IMR-90 (cell line): ENCODE measurements at regions not wholly inside any gene's neighbourhood (a gene's known extent, or its start where the extent isn't known, plus 50 kb on each side); places are given as distances from the start of the nearest gene placed in this dataset.

Experiments
- ATAC-seq: fragments of 200-7000 bp; cut with Tn5 transposase; 2 replicates; pipeline ENCODE4 v1.9.1; 2020; ENCODE audit warnings: low read depth, mild to moderate bottlenecking, moderate library complexity
- BruUV-seq: library from RNA; stranded (reverse); fragments of 400-500 nt; replicated peaks from 2 replicates; lab custom pipeline; 2021; lab: Mats Ljungman, UMichigan
- CTCF ChIA-PET: fragments of 300-600 bp; formaldehyde crosslinking; extraction: SDS; loops from one replicate; lab custom pipeline; 2021; ENCODE audit warnings: antibody characterized with exemption; lab: Yijun Ruan, JAX
- POLR2A ChIA-PET: fragments of 300-600 bp; sonication (Branson Sonifier 250); formaldehyde crosslinking; loops from one replicate; lab custom pipeline; 2022; ENCODE audit warnings: antibody characterized with exemption; ENCODE audit not compliant: unreplicated experiment; lab: Charles Lee
- DNase-seq: peaks from one replicate; pipeline ENCODE4 v3.0.0; 2013
- H2AFZ ChIP-seq: replicated peaks from 2 replicates; pipeline ENCODE3; 2013; ENCODE audit warnings: low read length, mild to moderate bottlenecking; ENCODE audit not compliant: poor library complexity
- H2AK5ac ChIP-seq: 2 replicates; pipeline ENCODE4 v1.6.1; 2013; ENCODE audit warnings: low read depth, low read length, inconsistent platforms
- H2AK9ac ChIP-seq: replicated peaks from 2 replicates; pipeline ENCODE3; 2013; ENCODE audit warnings: mild to moderate bottlenecking, low read depth, low read length, moderate library complexity; ENCODE audit not compliant: poor library complexity
- H2BK120ac ChIP-seq: 2 replicates; pipeline ENCODE4 v1.6.1; 2013; ENCODE audit warnings: low read depth, low read length, inconsistent platforms
- H2BK15ac ChIP-seq: 3 replicates; pipeline ENCODE4 v1.6.1; 2013; ENCODE audit warnings: low read depth, low read length, inconsistent platforms
- H2BK20ac ChIP-seq: 2 replicates; pipeline ENCODE4 v1.6.1; 2013; ENCODE audit warnings: low read depth, mild to moderate bottlenecking, inconsistent platforms, low read length, moderate library complexity
- H2BK5ac ChIP-seq: 2 replicates; pipeline ENCODE4 v1.6.1; 2013; ENCODE audit warnings: mild to moderate bottlenecking, low read depth, low read length, inconsistent platforms; ENCODE audit not compliant: poor library complexity, severe bottlenecking
- H3K14ac ChIP-seq: replicated peaks from 2 replicates; pipeline ENCODE4 v1.6.1; 2013; ENCODE audit warnings: low read depth, low read length, inconsistent platforms
- H3K18ac ChIP-seq: 2 replicates; pipeline ENCODE4 v1.6.1; 2013; ENCODE audit warnings: low read depth, low read length, control low read depth
- H3K23ac ChIP-seq: 2 replicates; pipeline ENCODE4 v1.6.1; 2013; ENCODE audit warnings: low read depth, low read length, inconsistent platforms
- H3K27ac ChIP-seq: 2 replicates; pipeline ENCODE4 v1.5.1; 2013; ENCODE audit warnings: mild to moderate bottlenecking, control low read depth, low read length; ENCODE audit not compliant: insufficient read depth
- H3K27me3 ChIP-seq: 2 replicates; pipeline ENCODE4 v1.6.1; 2013; ENCODE audit warnings: low read length; ENCODE audit not compliant: control insufficient read depth, insufficient read depth
- H3K36me3 ChIP-seq: 2 replicates; pipeline ENCODE4 v1.6.1; 2013; ENCODE audit warnings: low read length, mixed read lengths; ENCODE audit not compliant: control insufficient read depth, insufficient read depth
- H3K4ac ChIP-seq: 2 replicates; pipeline ENCODE4 v1.6.1; 2013; ENCODE audit warnings: low read depth, low read length, inconsistent platforms
- H3K4me1 ChIP-seq: 2 replicates; pipeline ENCODE4 v1.6.1; 2013; ENCODE audit warnings: low read length, mixed read lengths; ENCODE audit not compliant: control insufficient read depth, insufficient read depth
- H3K4me2 ChIP-seq: 2 replicates; pipeline ENCODE4 v1.6.1; 2013; ENCODE audit warnings: low read depth, mild to moderate bottlenecking, control low read depth, low read length, moderate library complexity
- H3K4me3 ChIP-seq: 2 replicates; pipeline ENCODE4 v1.5.1; 2013; ENCODE audit warnings: low read depth, mild to moderate bottlenecking, control low read depth, low read length, moderate library complexity; ENCODE audit not compliant: insufficient read depth
- H3K56ac ChIP-seq: 2 replicates; pipeline ENCODE4 v1.6.1; 2013; ENCODE audit warnings: low read length, inconsistent platforms; ENCODE audit not compliant: insufficient read depth; ENCODE audit errors: extremely low read depth
- H3K79me1 ChIP-seq, 2 experiments: 2 replicates each; pipeline ENCODE4 v1.6.1; 2013; ENCODE audit warnings: low read length in 2 of 2, inconsistent platforms in 1 of 2, low read depth in 1 of 2
- H3K9ac ChIP-seq: 2 replicates; pipeline ENCODE4 v1.6.1; 2013; ENCODE audit warnings: low read depth, low read length, control low read depth
- H3K9me1 ChIP-seq: 2 replicates; pipeline ENCODE4 v1.6.1; 2013; ENCODE audit warnings: low read length, inconsistent platforms; ENCODE audit not compliant: insufficient read depth
- H3K9me3 ChIP-seq: 2 replicates; pipeline ENCODE4 v1.6.1; 2013; ENCODE audit warnings: low read length; ENCODE audit not compliant: control insufficient read depth, insufficient read depth
- H4K20me1 ChIP-seq: 2 replicates; pipeline ENCODE4 v1.6.1; 2013; ENCODE audit warnings: low read length, inconsistent platforms; ENCODE audit not compliant: insufficient read depth
- H4K5ac ChIP-seq: 2 replicates; pipeline ENCODE4 v1.6.1; 2013; ENCODE audit warnings: mild to moderate bottlenecking, low read depth, low read length, control low read depth
- H4K8ac ChIP-seq, 2 experiments: 2 replicates each; pipeline ENCODE4 v1.6.1; 2013; ENCODE audit warnings: low read depth in 2 of 2, low read length in 2 of 2, control low read depth in 1 of 2, inconsistent platforms in 1 of 2
- H4K91ac ChIP-seq: 2 replicates; pipeline ENCODE4 v1.6.1; 2013; ENCODE audit warnings: low read depth, low read length, inconsistent platforms; ENCODE audit not compliant: insufficient read depth
- BHLHE40 ChIP-seq: fragments of 150-350 bp; IDR thresholded peaks from 2 replicates; pipeline ENCODE4 v1.6.1; 2016; ENCODE audit warnings: mild to moderate bottlenecking, low read depth, low read length
- CEBPB ChIP-seq: IDR thresholded peaks from 2 replicates; pipeline ENCODE4 v1.6.1; 2012; ENCODE audit warnings: low read depth, low read length, improper control_type of control experiment
- CHD1 ChIP-seq: IDR thresholded peaks from 2 replicates; pipeline ENCODE4 v1.6.1; 2012; ENCODE audit warnings: low read depth, low read length, improper control_type of control experiment
- CTCF ChIP-seq: conservative IDR thresholded peaks from 2 replicates; pipeline ENCODE4 v1.5.1; 2012; ENCODE audit warnings: mild to moderate bottlenecking, low read depth, low read length, improper control_type of control experiment
- FOS ChIP-seq: fragments of 150-350 bp; IDR thresholded peaks from 2 replicates; pipeline ENCODE4 v1.6.1; 2016; ENCODE audit warnings: low read depth, low read length
- MAFK ChIP-seq: IDR thresholded peaks from 2 replicates; pipeline ENCODE4 v1.6.1; 2012; ENCODE audit warnings: low read depth, low read length, improper control_type of control experiment
- MAZ ChIP-seq: IDR thresholded peaks from 2 replicates; pipeline ENCODE4 v1.6.1; 2012; ENCODE audit warnings: low read depth, mild to moderate bottlenecking, low read length, improper control_type of control experiment, moderate library complexity, borderline replicate concordance
- MXI1 ChIP-seq: IDR thresholded peaks from 2 replicates; pipeline ENCODE4 v1.6.1; 2012; ENCODE audit warnings: low read depth, mild to moderate bottlenecking, low read length, moderate library complexity, borderline replicate concordance
- NFE2L2 ChIP-seq: fragments of 150-350 bp; IDR thresholded peaks from 2 replicates; pipeline ENCODE4 v1.6.1; 2016; ENCODE audit warnings: low read depth, mild to moderate bottlenecking, low read length
- POLR2A ChIP-seq: IDR thresholded peaks from 2 replicates; pipeline ENCODE4 v1.6.1; 2012; ENCODE audit warnings: mild to moderate bottlenecking, low read depth, low read length
- RAD21 ChIP-seq: IDR thresholded peaks from 2 replicates; pipeline ENCODE4 v1.6.1; 2012; ENCODE audit warnings: low read length, improper control_type of control experiment
- RCOR1 ChIP-seq: IDR thresholded peaks from 2 replicates; pipeline ENCODE4 v1.6.1; 2012; ENCODE audit warnings: mild to moderate bottlenecking, low read length, improper control_type of control experiment; ENCODE audit not compliant: insufficient replicate concordance
- RFX5 ChIP-seq: IDR thresholded peaks from 2 replicates; pipeline ENCODE4 v1.8.0; 2012; ENCODE audit warnings: low read depth, mild to moderate bottlenecking, low read length, moderate library complexity
- SMC3 ChIP-seq: fragments of 150-350 bp; IDR thresholded peaks from 2 replicates; pipeline ENCODE4 v1.6.1; 2016; ENCODE audit warnings: low read depth, mild to moderate bottlenecking, antibody characterized with exemption, low read length, moderate library complexity
- USF2 ChIP-seq: fragments of 150-350 bp; IDR thresholded peaks from 2 replicates; pipeline ENCODE4 v1.6.1; 2017; ENCODE audit warnings: mild to moderate bottlenecking, antibody characterized with exemption, low read length, low read depth
- WGBS, 2 experiments: methylation state at CpG; one replicate each; pipeline versions ENCODE4 v1.1.5 to v1.1.7; 2013; ENCODE audit warnings: missing lambda C conversion rate in 2 of 2; ENCODE audit not compliant: insufficient read length in 1 of 2; ENCODE audit errors: extremely low coverage in 2 of 2; 5-methylcytosine and 5-hydroxymethylcytosine counted together
- dilution Hi-C: fragments of 300-500 bp; cut with HindIII; formaldehyde crosslinking; loops from one replicate; pipeline ENCODE4 v1.14.3; 2018; ENCODE audit warnings: low sequenced_read_pairs; ENCODE audit not compliant: unreplicated experiment
- in situ Hi-C: fragments of 300-500 bp; cut with MboI; formaldehyde crosslinking; loops from 3 replicates; pipeline ENCODE4 v1.14.3; 2019; ENCODE audit warnings: low sequenced_read_pairs, inconsistent platforms, mixed read lengths
- intact Hi-C: fragments of 100-400 bp; cut with micrococcal nuclease; formaldehyde crosslinking; loops from 2 replicates; pipeline ENCODE4 v1.10.0; 2022
- TF ChIP-seq, protein P1 (sequence below): fragments of 150-350 bp; IDR thresholded peaks from 2 replicates; pipeline ENCODE4 v1.6.1; 2016; ENCODE audit warnings: low read depth, mild to moderate bottlenecking, low read length, moderate library complexity, borderline replicate concordance

DNA sequence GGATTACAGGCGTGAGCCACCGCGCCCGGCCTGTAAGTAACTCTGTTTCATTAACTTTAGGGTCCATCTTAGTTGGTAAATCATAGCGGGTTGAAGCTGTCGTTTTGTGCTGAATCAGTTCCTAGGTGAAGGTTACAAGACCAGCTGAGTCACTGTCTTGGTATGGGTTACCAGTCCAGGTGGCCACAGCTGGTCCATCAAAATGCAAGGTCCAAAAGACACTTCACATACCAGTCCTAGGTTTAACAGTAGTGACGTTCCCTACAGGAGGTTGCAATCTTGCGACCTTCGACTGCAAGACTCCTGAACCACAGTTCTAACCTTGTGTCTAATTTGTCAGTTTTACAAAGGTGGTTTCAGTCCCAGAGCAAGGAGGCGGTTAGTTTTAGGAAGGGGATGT lies 160.1 kb upstream of the ATP10A start:
- Histone ChIP-seq H3K9me3 (no peaks in the 10 kb centered on the region), H2BK15ac (no peak overlapping the region), H4K20me1 (no peaks in the 10 kb centered on the region), H3K56ac (no peak overlapping the region), H2AFZ (no peak overlapping the region), H3K18ac (no peak overlapping the region), H2BK20ac (no peak overlapping the region), H3K79me1 (no peaks in the 10 kb centered on the region), H3K27ac (no peak overlapping the region), H3K9me1 (peaks cover 3% of the 10 kb centered on the region; the same call in 1 of the 2 replicates), H4K91ac (no peak overlapping the region), H3K4me1 (no peaks in the 10 kb centered on the region), H3K4me3 (no peak overlapping the region), H4K8ac (no peak overlapping the region), H3K4me2 (no peak overlapping the region), H3K14ac (no peak overlapping the region), H4K5ac (no peak overlapping the region), H2BK5ac (no peak overlapping the region), H3K23ac (no peak overlapping the region), H3K4ac (no peak overlapping the region), H3K9ac (no peak overlapping the region), H2BK120ac (no peak overlapping the region), H3K36me3 (no peaks in the 10 kb centered on the region), H3K27me3 (no peaks in the 10 kb centered on the region), H2AK9ac (no peak overlapping the region), H2AK5ac (no peak overlapping the region)
- ChIA-PET POLR2A (no interaction called here), CTCF (interaction anchor here (0.7 kb wide), 1 partner anchor 865 kb away, joined by 4 read pairs; no protein-coding TSS in a partner anchor)
- dilution Hi-C loops = no loop called here
- DNase-seq (no peak), ATAC-seq (no peak)
- no TSS peak for BruUV-seq
- 88% methylated on average over 4 of the region's 10 CpGs; no CpG with 5 or more reads in 1 of the 2 experiments for WGBS, 2 experiments
- intact Hi-C loops = no loop called here
- TF ChIP-seq USF2 (no peak), CTCF (no peak), POLR2A (no peak), MXI1 (no peak), MAZ (no peak), MAFK (no peak), FOS (no peak), RAD21 (no peak), CHD1 (no peak), RFX5 (no peak), CEBPB (no peak), SMC3 (no peak), NFE2L2 (no peak), RCOR1 (no peak), BHLHE40 (no peak)
- TF ChIP-seq, protein P1, sequence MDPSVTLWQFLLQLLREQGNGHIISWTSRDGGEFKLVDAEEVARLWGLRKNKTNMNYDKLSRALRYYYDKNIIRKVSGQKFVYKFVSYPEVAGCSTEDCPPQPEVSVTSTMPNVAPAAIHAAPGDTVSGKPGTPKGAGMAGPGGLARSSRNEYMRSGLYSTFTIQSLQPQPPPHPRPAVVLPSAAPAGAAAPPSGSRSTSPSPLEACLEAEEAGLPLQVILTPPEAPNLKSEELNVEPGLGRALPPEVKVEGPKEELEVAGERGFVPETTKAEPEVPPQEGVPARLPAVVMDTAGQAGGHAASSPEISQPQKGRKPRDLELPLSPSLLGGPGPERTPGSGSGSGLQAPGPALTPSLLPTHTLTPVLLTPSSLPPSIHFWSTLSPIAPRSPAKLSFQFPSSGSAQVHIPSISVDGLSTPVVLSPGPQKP = no peak
- in situ Hi-C loops = no loop called here
